SK-N-SH treated with all-trans-retinoic acid at 6 μM for 48 hours (cell line): ENCODE measurements at regions not wholly inside any gene's neighbourhood (a gene's known extent, or its start where the extent isn't known, plus 50 kb on each side); places are given as distances from the start of the nearest gene placed in this dataset.
A peak's percentile ranks its signal among the peaks of the same experiment; 100 is the strongest.

Source experiments
- ATAC-seq: fragments of 200-7000 bp; cut with Tn5 transposase; 3 replicates; pipeline ENCODE4 v1.9.1; 2020; ENCODE audit warnings: mild to moderate bottlenecking, moderate library complexity
- ARNTL ChIP-seq: fragments of 450-650 bp; formaldehyde crosslinking; IDR thresholded peaks from 2 replicates; pipeline ENCODE4 v1.5.0; 2020; ENCODE audit warnings: low read depth, mild to moderate bottlenecking, moderate library complexity, borderline replicate concordance
- BACH2 ChIP-seq: fragments of 250-450 bp; sonication (Bioruptor Pico); IDR thresholded peaks from 2 replicates; pipeline ENCODE4 v1.9.0; 2021; ENCODE audit warnings: mild to moderate bottlenecking, borderline replicate concordance
- ESRRG ChIP-seq: fragments of 250-450 bp; sonication (Bioruptor Pico); IDR thresholded peaks from 2 replicates; pipeline ENCODE4 v1.6.1; 2021; ENCODE audit warnings: mild to moderate bottlenecking
- GLIS3 ChIP-seq: fragments of 250-450 bp; sonication (Bioruptor Pico); IDR thresholded peaks from 2 replicates; pipeline ENCODE4 v1.5.0; 2020; ENCODE audit warnings: mild to moderate bottlenecking, moderate library complexity
- ISL1 ChIP-seq: fragments of 250-450 bp; sonication (Bioruptor Pico); IDR thresholded peaks from 2 replicates; pipeline ENCODE4 v2.1.2; 2022; ENCODE audit warnings: mild to moderate bottlenecking, moderate library complexity
- OSR1 ChIP-seq: fragments of 250-450 bp; sonication (Bioruptor Pico); IDR thresholded peaks from 2 replicates; pipeline ENCODE4 v1.8.0; 2022; ENCODE audit warnings: moderate library complexity, mild to moderate bottlenecking, inconsistent platforms
- PPARA ChIP-seq: fragments of 250-450 bp; sonication (Bioruptor Pico); IDR thresholded peaks from 2 replicates; pipeline ENCODE4 v1.5.0; 2020; ENCODE audit warnings: mild to moderate bottlenecking, borderline replicate concordance
- RARB ChIP-seq: fragments of 250-450 bp; sonication (Bioruptor Pico); IDR thresholded peaks from 2 replicates; pipeline ENCODE4 v1.8.0; 2021; ENCODE audit warnings: mild to moderate bottlenecking, moderate library complexity
- SNAI2 ChIP-seq: fragments of 250-450 bp; sonication (Bioruptor Pico); IDR thresholded peaks from 2 replicates; pipeline ENCODE4 v1.5.0; 2020; ENCODE audit warnings: mild to moderate bottlenecking, moderate library complexity
- TCF4 ChIP-seq: fragments of 250-450 bp; sonication (Bioruptor Pico); IDR thresholded peaks from 2 replicates; pipeline ENCODE4 v1.8.0; 2021; ENCODE audit warnings: mild to moderate bottlenecking, moderate library complexity, borderline replicate concordance
- TOX ChIP-seq: fragments of 250-450 bp; sonication (Bioruptor Pico); IDR thresholded peaks from 2 replicates; pipeline ENCODE4 v1.8.0; 2021; ENCODE audit warnings: mild to moderate bottlenecking, moderate library complexity, borderline replicate concordance
- ZC3H10 ChIP-seq: fragments of 250-450 bp; sonication (Bioruptor Pico); IDR thresholded peaks from 2 replicates; pipeline ENCODE4 v1.5.1; 2021; ENCODE audit warnings: mild to moderate bottlenecking, moderate library complexity
- ZFP3 ChIP-seq: fragments of 250-450 bp; sonication (Bioruptor Pico); IDR thresholded peaks from 2 replicates; pipeline ENCODE4 v1.5.0; 2020; ENCODE audit warnings: mild to moderate bottlenecking, moderate library complexity
- ZFP30 ChIP-seq: fragments of 450-650 bp; formaldehyde crosslinking; IDR thresholded peaks from 2 replicates; pipeline ENCODE4 v1.5.0; 2022; ENCODE audit warnings: mild to moderate bottlenecking, moderate library complexity
- ZNF565 ChIP-seq: fragments of 450-650 bp; formaldehyde crosslinking; conservative IDR thresholded peaks from 2 replicates; pipeline ENCODE4 v1.5.0; 2020; ENCODE audit warnings: low read depth, mild to moderate bottlenecking, moderate library complexity
- ZNF70 ChIP-seq: fragments of 450-650 bp; formaldehyde crosslinking; IDR thresholded peaks from 2 replicates; pipeline ENCODE4 v1.5.0; 2020; ENCODE audit warnings: mild to moderate bottlenecking, moderate library complexity
- ZNF8 ChIP-seq: fragments of 450-650 bp; formaldehyde crosslinking; IDR thresholded peaks from 2 replicates; pipeline ENCODE4 v1.5.0; 2020; ENCODE audit warnings: mild to moderate bottlenecking, moderate library complexity
- TF ChIP-seq, protein P1 (sequence below): fragments of 250-450 bp; sonication (Bioruptor Pico); IDR thresholded peaks from 2 replicates; pipeline ENCODE4 v1.8.0; 2020; ENCODE audit warnings: mild to moderate bottlenecking, moderate library complexity, borderline replicate concordance
- TF ChIP-seq, protein P2 (sequence below): fragments of 250-450 bp; sonication (Bioruptor Pico); IDR thresholded peaks from 2 replicates; pipeline ENCODE4 v1.8.0; 2021; ENCODE audit warnings: low read depth, mild to moderate bottlenecking, moderate library complexity, borderline replicate concordance
- TF ChIP-seq, protein P3 (sequence below): fragments of 250-450 bp; sonication (Bioruptor Pico); IDR thresholded peaks from 2 replicates; pipeline ENCODE4 v1.5.1; 2020; ENCODE audit warnings: low read depth, mild to moderate bottlenecking, moderate library complexity
- TF ChIP-seq, protein P4 (sequence below): fragments of 250-450 bp; sonication (Bioruptor Pico); IDR thresholded peaks from 2 replicates; pipeline ENCODE4 v1.5.0; 2020; ENCODE audit warnings: mild to moderate bottlenecking, moderate library complexity

DNA sequence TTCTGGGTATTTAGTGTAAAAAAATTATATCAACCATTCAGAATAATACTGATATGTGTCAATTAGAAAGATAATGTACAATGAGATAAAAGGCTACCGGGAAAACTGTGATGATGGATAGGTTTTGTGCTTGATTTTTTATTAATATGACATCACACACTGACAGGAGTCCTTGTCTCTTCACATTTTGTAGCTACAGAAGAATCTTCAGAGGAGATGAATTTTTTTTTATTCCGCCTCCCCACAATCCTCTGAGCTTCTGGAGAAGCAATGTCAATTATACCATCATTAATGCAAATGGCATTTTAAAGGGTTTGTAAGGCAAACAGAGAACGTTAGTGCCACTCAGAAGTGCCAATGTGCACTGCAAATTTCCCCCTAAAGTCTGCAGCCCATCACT lies 131.7 kb upstream of the CCNG1 start:
- TF ChIP-seq OSR1 (CRISPR knock-in tag) (no peak), PPARA (CRISPR knock-in tag) (no peak), ZFP3 (no peak), ARNTL (no peak), ZNF565 (CRISPR knock-in tag) (no peak), ZFP30 (CRISPR knock-in tag) (no peak), ZNF70 (CRISPR knock-in tag) (no peak), ZNF8 (CRISPR knock-in tag) (no peak), ISL1 (CRISPR knock-in tag) (no peak)
- TF ChIP-seq, protein P1, sequence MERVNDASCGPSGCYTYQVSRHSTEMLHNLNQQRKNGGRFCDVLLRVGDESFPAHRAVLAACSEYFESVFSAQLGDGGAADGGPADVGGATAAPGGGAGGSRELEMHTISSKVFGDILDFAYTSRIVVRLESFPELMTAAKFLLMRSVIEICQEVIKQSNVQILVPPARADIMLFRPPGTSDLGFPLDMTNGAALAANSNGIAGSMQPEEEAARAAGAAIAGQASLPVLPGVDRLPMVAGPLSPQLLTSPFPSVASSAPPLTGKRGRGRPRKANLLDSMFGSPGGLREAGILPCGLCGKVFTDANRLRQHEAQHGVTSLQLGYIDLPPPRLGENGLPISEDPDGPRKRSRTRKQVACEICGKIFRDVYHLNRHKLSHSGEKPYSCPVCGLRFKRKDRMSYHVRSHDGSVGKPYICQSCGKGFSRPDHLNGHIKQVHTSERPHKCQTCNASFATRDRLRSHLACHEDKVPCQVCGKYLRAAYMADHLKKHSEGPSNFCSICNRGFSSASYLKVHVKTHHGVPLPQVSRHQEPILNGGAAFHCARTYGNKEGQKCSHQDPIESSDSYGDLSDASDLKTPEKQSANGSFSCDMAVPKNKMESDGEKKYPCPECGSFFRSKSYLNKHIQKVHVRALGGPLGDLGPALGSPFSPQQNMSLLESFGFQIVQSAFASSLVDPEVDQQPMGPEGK (CRISPR knock-in tag) = no peak
- TF ChIP-seq, protein P2, sequence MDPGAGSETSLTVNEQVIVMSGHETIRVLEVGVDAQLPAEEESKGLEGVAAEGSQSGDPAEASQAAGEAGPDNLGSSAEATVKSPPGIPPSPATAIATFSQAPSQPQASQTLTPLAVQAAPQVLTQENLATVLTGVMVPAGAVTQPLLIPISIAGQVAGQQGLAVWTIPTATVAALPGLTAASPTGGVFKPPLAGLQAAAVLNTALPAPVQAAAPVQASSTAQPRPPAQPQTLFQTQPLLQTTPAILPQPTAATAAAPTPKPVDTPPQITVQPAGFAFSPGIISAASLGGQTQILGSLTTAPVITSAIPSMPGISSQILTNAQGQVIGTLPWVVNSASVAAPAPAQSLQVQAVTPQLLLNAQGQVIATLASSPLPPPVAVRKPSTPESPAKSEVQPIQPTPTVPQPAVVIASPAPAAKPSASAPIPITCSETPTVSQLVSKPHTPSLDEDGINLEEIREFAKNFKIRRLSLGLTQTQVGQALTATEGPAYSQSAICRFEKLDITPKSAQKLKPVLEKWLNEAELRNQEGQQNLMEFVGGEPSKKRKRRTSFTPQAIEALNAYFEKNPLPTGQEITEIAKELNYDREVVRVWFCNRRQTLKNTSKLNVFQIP (CRISPR knock-in tag) = no peak

DNA sequence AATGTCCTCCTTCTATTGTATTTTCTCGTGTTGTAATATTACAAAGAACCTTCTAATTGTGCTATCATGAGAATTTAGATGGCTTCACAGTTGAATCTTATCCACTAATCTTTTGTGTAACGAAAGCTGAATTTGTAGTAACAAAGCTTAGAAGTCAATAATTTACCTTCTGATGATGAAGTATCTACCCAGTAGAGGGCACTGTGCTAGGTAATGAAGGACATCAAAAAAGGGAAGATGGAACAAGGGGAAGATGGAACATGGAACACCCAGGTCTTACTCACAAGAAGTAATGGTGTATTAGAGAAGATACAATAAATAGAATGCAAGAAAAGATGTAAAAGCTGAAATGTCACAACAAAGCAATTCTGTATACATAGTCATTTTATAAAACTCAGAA lies 131.0 kb upstream of the CCNG1 start:
- TF ChIP-seq, protein P2 (CRISPR knock-in tag) = no peak
- ATAC-seq = peak; percentile 45; the same call in 2 of the 3 replicates

More for the DNA sequence above, 131.7 kb upstream of the CCNG1 start:
- no peak for ATAC-seq

DNA sequence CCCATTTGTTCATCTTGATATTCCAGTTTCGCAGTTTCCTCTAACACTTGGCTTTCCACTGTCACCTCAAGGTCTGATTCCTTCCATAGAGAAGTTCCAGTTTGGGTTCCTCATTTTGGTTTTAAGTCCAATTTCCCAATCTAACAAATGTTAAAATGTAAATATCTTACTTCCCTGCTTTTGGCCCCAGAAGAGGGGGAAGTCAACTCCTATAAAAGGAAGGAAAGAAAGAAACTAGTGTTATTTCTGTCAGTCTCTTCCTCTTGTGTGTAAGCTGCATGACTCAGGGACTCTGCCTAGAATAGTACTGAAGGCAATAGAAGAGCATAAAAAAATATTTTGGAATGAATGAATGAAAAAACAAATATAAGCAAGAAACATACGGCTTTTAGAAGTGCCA lies 127.5 kb upstream of the CCNG1 start:
- TF ChIP-seq, protein P1 (CRISPR knock-in tag) = no peak
- TF ChIP-seq TCF4 (CRISPR knock-in tag) (no peak), TOX (no peak), ARNTL (no peak), RARB (no peak), ISL1 (CRISPR knock-in tag) (no peak), ESRRG (no peak), BACH2 (no peak), OSR1 (CRISPR knock-in tag) (no peak), ZNF565 (CRISPR knock-in tag) (no peak), SNAI2 (no peak), GLIS3 (CRISPR knock-in tag) (no peak), ZNF8 (CRISPR knock-in tag) (no peak), ZFP30 (CRISPR knock-in tag) (no peak), ZNF70 (CRISPR knock-in tag) (no peak), PPARA (CRISPR knock-in tag) (no peak), ZC3H10 (CRISPR knock-in tag) (no peak)
- TF ChIP-seq, protein P3, sequence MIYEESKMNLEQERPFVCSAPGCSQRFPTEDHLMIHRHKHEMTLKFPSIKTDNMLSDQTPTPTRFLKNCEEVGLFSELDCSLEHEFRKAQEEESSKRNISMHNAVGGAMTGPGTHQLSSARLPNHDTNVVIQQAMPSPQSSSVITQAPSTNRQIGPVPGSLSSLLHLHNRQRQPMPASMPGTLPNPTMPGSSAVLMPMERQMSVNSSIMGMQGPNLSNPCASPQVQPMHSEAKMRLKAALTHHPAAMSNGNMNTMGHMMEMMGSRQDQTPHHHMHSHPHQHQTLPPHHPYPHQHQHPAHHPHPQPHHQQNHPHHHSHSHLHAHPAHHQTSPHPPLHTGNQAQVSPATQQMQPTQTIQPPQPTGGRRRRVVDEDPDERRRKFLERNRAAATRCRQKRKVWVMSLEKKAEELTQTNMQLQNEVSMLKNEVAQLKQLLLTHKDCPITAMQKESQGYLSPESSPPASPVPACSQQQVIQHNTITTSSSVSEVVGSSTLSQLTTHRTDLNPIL = no peak
- TF ChIP-seq, protein P2 (CRISPR knock-in tag) = no peak
- TF ChIP-seq, protein P4, sequence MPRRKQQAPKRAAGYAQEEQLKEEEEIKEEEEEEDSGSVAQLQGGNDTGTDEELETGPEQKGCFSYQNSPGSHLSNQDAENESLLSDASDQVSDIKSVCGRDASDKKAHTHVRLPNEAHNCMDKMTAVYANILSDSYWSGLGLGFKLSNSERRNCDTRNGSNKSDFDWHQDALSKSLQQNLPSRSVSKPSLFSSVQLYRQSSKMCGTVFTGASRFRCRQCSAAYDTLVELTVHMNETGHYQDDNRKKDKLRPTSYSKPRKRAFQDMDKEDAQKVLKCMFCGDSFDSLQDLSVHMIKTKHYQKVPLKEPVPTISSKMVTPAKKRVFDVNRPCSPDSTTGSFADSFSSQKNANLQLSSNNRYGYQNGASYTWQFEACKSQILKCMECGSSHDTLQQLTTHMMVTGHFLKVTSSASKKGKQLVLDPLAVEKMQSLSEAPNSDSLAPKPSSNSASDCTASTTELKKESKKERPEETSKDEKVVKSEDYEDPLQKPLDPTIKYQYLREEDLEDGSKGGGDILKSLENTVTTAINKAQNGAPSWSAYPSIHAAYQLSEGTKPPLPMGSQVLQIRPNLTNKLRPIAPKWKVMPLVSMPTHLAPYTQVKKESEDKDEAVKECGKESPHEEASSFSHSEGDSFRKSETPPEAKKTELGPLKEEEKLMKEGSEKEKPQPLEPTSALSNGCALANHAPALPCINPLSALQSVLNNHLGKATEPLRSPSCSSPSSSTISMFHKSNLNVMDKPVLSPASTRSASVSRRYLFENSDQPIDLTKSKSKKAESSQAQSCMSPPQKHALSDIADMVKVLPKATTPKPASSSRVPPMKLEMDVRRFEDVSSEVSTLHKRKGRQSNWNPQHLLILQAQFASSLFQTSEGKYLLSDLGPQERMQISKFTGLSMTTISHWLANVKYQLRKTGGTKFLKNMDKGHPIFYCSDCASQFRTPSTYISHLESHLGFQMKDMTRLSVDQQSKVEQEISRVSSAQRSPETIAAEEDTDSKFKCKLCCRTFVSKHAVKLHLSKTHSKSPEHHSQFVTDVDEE (CRISPR knock-in tag) = no peak
- ATAC-seq = no peak
